Hematopoietic multipotent progenitor cell (in vitro differentiated cells): ENCODE measurements at regions not wholly inside any gene's neighbourhood (a gene's known extent, or its start where the extent isn't known, plus 50 kb on each side); places are given as distances from the start of the nearest gene placed in this dataset.

ENCODE experiments used
- DNase-seq, 3 donors: peaks; one replicate each; pipeline ENCODE4 v3.0.0-alpha.2; 2011 to 2015; ENCODE audit warnings: low read depth in 2 of 3, low spot score in 2 of 3

GRCh38 chr2:234840336-234840735, 111.5 kb upstream of the SH3BP4 start:
- DNase-seq: no peak

- DNase-seq: no peak
Measured at GRCh38 chr2:234839285-234839684, 112.5 kb upstream of the SH3BP4 start.

- no peak for DNase-seq
Measured at GRCh38 chr2:234836271-234836670, 115.5 kb upstream of the SH3BP4 start.

GRCh38 chr2:234835738-234836137, 116.1 kb upstream of the SH3BP4 start:
- no peak for DNase-seq

GRCh38 chr2:234834228-234834923, 117.4 kb upstream of the SH3BP4 start:
- no peak for DNase-seq

GRCh38 chr2:234830853-234831252, 121.0 kb upstream of the SH3BP4 start:
- DNase-seq: no peak

GRCh38 chr2:234829074-234829455, 122.8 kb upstream of the SH3BP4 start:
- DNase-seq: no peak

- no peak for DNase-seq
Measured at GRCh38 chr2:234828382-234829073, 123.3 kb upstream of the SH3BP4 start.

- no peak for DNase-seq
Measured at GRCh38 chr2:234827096-234827860, 124.5 kb upstream of the SH3BP4 start.

GRCh38 chr2:234826681-234827080, 125.1 kb upstream of the SH3BP4 start:
- no peak for DNase-seq

- DNase-seq: no peak
Measured at GRCh38 chr2:234825616-234826015, 126.2 kb upstream of the SH3BP4 start.

GRCh38 chr2:234823877-234824376, 127.9 kb upstream of the SH3BP4 start:
- DNase-seq: no peak

GRCh38 chr2:234823196-234823876, 128.5 kb upstream of the SH3BP4 start:
- DNase-seq: no peak

GRCh38 chr2:234821946-234822475, 129.8 kb upstream of the SH3BP4 start:
- no peak for DNase-seq

- no peak for DNase-seq
Measured at GRCh38 chr2:234818937-234819336, 132.9 kb upstream of the SH3BP4 start.

GRCh38 chr2:234816491-234816890, 135.3 kb upstream of the SH3BP4 start:
- DNase-seq: no peak

GRCh38 chr2:234816056-234816455, 135.8 kb upstream of the SH3BP4 start:
- DNase-seq: no peak

GRCh38 chr2:234814374-234814773, 137.4 kb upstream of the SH3BP4 start:
- DNase-seq: no peak

GRCh38 chr2:234812851-234813250, 139.0 kb upstream of the SH3BP4 start:
- no peak for DNase-seq

- no peak for DNase-seq
Measured at GRCh38 chr2:234808907-234809306, 142.9 kb upstream of the SH3BP4 start.

- no peak for DNase-seq
Measured at GRCh38 chr2:234806818-234807217, 145.0 kb upstream of the SH3BP4 start.
